ENCODE measurements at regions not wholly inside any gene's neighbourhood (a gene's known extent, or its start where the extent isn't known, plus 50 kb on each side); places are given as distances from the start of the nearest gene placed in this dataset.
A peak's percentile ranks its signal among the peaks of the same experiment; 100 is the strongest.

GRCh38 chr13:89238496-89238895 is 1567.3 kb downstream of the SLITRK5 start:
- H3K27me3 ChIP-seq (ENCODE audit: control insufficient read depth, insufficient read depth, low read length), result no peaks in the 10 kb centered on the region
- no peak overlapping the region for H3K4me3 ChIP-seq (ENCODE audit: low read depth, low read length)
- no peaks in the 10 kb centered on the region for H3K4me1 ChIP-seq (ENCODE audit: control insufficient read depth, insufficient read depth, low read length)
- DNase-seq (ENCODE audit: low read depth in 4 of 6, low spot score in 6 of 6), result no peak
- no peaks in the 10 kb centered on the region for H3K9me3 ChIP-seq (ENCODE audit: control insufficient read depth, insufficient read depth, low read length)
- no peak overlapping the region for H3K27ac ChIP-seq (ENCODE audit: low read depth, low read length)
- WGBS (ENCODE audit: insufficient coverage), result 97% methylated on average over 4 of the region's 7 CpGs
- no peaks in the 10 kb centered on the region for H3K36me3 ChIP-seq (ENCODE audit: control insufficient read depth, insufficient read depth, low read length)

- WGBS (ENCODE audit: insufficient coverage), result no CpG with 5 or more reads among the region's 1 CpG
- H3K27me3 ChIP-seq (ENCODE audit: control insufficient read depth, insufficient read depth, low read length), result no peaks in the 10 kb centered on the region
- no peaks in the 10 kb centered on the region for H3K36me3 ChIP-seq (ENCODE audit: control insufficient read depth, insufficient read depth, low read length)
- no peak for DNase-seq (ENCODE audit: low read depth in 4 of 6, low spot score in 6 of 6)
- H3K4me1 ChIP-seq (ENCODE audit: control insufficient read depth, insufficient read depth, low read length), result no peaks in the 10 kb centered on the region
- H3K27ac ChIP-seq (ENCODE audit: low read depth, low read length), result no peak overlapping the region
- H3K4me3 ChIP-seq (ENCODE audit: low read depth, low read length), result no peak overlapping the region
- no peaks in the 10 kb centered on the region for H3K9me3 ChIP-seq (ENCODE audit: control insufficient read depth, insufficient read depth, low read length)
Observed at GRCh38 chr13:89239361-89240127, 1568.4 kb downstream of the SLITRK5 start.

GRCh38 chr13:89255844-89256406 is 1584.8 kb downstream of the SLITRK5 start:
- no peak overlapping the region for H3K4me3 ChIP-seq (ENCODE audit: low read depth, low read length)
- H3K36me3 ChIP-seq (ENCODE audit: control insufficient read depth, insufficient read depth, low read length), result no peaks in the 10 kb centered on the region
- H3K27ac ChIP-seq (ENCODE audit: low read depth, low read length), result no peak overlapping the region
- 90% methylated on average over 3 of the region's 3 CpGs for WGBS (ENCODE audit: insufficient coverage)
- no peak for DNase-seq (ENCODE audit: low read depth in 4 of 6, low spot score in 6 of 6)
- H3K27me3 ChIP-seq (ENCODE audit: control insufficient read depth, insufficient read depth, low read length), result no peaks in the 10 kb centered on the region
- H3K9me3 ChIP-seq (ENCODE audit: control insufficient read depth, insufficient read depth, low read length), result no peaks in the 10 kb centered on the region
- no peaks in the 10 kb centered on the region for H3K4me1 ChIP-seq (ENCODE audit: control insufficient read depth, insufficient read depth, low read length)

GRCh38 chr13:89267734-89268133 is 1596.6 kb downstream of the SLITRK5 start:
- whole genome bisulfite sequencing (ENCODE audit: insufficient coverage), result no CpG with 5 or more reads among the region's 3 CpGs
- H3K27me3 ChIP-seq (ENCODE audit: control insufficient read depth, insufficient read depth, low read length), result no peaks in the 10 kb centered on the region
- no peaks in the 10 kb centered on the region for H3K36me3 ChIP-seq (ENCODE audit: control insufficient read depth, insufficient read depth, low read length)
- no peaks in the 10 kb centered on the region for H3K9me3 ChIP-seq (ENCODE audit: control insufficient read depth, insufficient read depth, low read length)
- no peaks in the 10 kb centered on the region for H3K4me1 ChIP-seq (ENCODE audit: control insufficient read depth, insufficient read depth, low read length)
- H3K27ac ChIP-seq (ENCODE audit: low read depth, low read length), result no peak overlapping the region
- DNase-seq (ENCODE audit: low read depth in 4 of 6, low spot score in 6 of 6), result peak in 1 of 6 donors; percentile 1
- no peak overlapping the region for H3K4me3 ChIP-seq (ENCODE audit: low read depth, low read length)

- Histone ChIP-seq H3K9me3 (ENCODE audit: control insufficient read depth, insufficient read depth, low read length) (no peaks in the 10 kb centered on the region), H3K27ac (ENCODE audit: low read depth, low read length) (no peak overlapping the region), H3K4me1 (ENCODE audit: control insufficient read depth, insufficient read depth, low read length) (no peaks in the 10 kb centered on the region), H3K4me3 (ENCODE audit: low read depth, low read length) (no peak overlapping the region), H3K36me3 (ENCODE audit: control insufficient read depth, insufficient read depth, low read length) (no peaks in the 10 kb centered on the region), H3K27me3 (ENCODE audit: control insufficient read depth, insufficient read depth, low read length) (no peaks in the 10 kb centered on the region)
- DNase-seq (ENCODE audit: low read depth in 4 of 6, low spot score in 6 of 6), result no peak
- no CpG with 5 or more reads among the region's 2 CpGs for WGBS (ENCODE audit: insufficient coverage)
Observed at GRCh38 chr13:89269737-89270136, 1598.6 kb downstream of the SLITRK5 start.

- no CpG with 5 or more reads among the region's 3 CpGs for WGBS (ENCODE audit: insufficient coverage)
- no peak for DNase-seq (ENCODE audit: low read depth in 4 of 6, low spot score in 6 of 6)
- no peaks in the 10 kb centered on the region for H3K36me3 ChIP-seq (ENCODE audit: control insufficient read depth, insufficient read depth, low read length)
- no peaks in the 10 kb centered on the region for H3K9me3 ChIP-seq (ENCODE audit: control insufficient read depth, insufficient read depth, low read length)
- H3K4me3 ChIP-seq (ENCODE audit: low read depth, low read length), result no peak overlapping the region
- no peaks in the 10 kb centered on the region for H3K27me3 ChIP-seq (ENCODE audit: control insufficient read depth, insufficient read depth, low read length)
- H3K4me1 ChIP-seq (ENCODE audit: control insufficient read depth, insufficient read depth, low read length), result no peaks in the 10 kb centered on the region
- H3K27ac ChIP-seq (ENCODE audit: low read depth, low read length), result no peak overlapping the region
Observed at GRCh38 chr13:89270736-89271135, 1599.6 kb downstream of the SLITRK5 start.

GRCh38 chr13:89279374-89279773 is 1608.2 kb downstream of the SLITRK5 start:
- no peaks in the 10 kb centered on the region for H3K4me1 ChIP-seq (ENCODE audit: control insufficient read depth, insufficient read depth, low read length)
- 100% methylated on average over 2 of the region's 5 CpGs for WGBS (ENCODE audit: insufficient coverage)
- no peaks in the 10 kb centered on the region for H3K9me3 ChIP-seq (ENCODE audit: control insufficient read depth, insufficient read depth, low read length)
- no peak for DNase-seq (ENCODE audit: low read depth in 4 of 6, low spot score in 6 of 6)
- H3K36me3 ChIP-seq (ENCODE audit: control insufficient read depth, insufficient read depth, low read length), result no peaks in the 10 kb centered on the region
- H3K27ac ChIP-seq (ENCODE audit: low read depth, low read length), result no peak overlapping the region
- H3K27me3 ChIP-seq (ENCODE audit: control insufficient read depth, insufficient read depth, low read length), result no peaks in the 10 kb centered on the region
- no peak overlapping the region for H3K4me3 ChIP-seq (ENCODE audit: low read depth, low read length)

GRCh38 chr13:89281331-89281730 is 1610.2 kb downstream of the SLITRK5 start:
- no CpG with 5 or more reads among the region's 3 CpGs for WGBS (ENCODE audit: insufficient coverage)

GRCh38 chr13:89282241-89282640 is 1611.1 kb downstream of the SLITRK5 start:
- WGBS (ENCODE audit: insufficient coverage), result no CpG with 5 or more reads among the region's 1 CpG
- H3K9me3 ChIP-seq (ENCODE audit: control insufficient read depth, insufficient read depth, low read length), result no peaks in the 10 kb centered on the region
- no peak overlapping the region for H3K4me3 ChIP-seq (ENCODE audit: low read depth, low read length)
- DNase-seq (ENCODE audit: low read depth in 4 of 6, low spot score in 6 of 6), result no peak
- H3K27me3 ChIP-seq (ENCODE audit: control insufficient read depth, insufficient read depth, low read length), result no peaks in the 10 kb centered on the region
- H3K27ac ChIP-seq (ENCODE audit: low read depth, low read length), result no peak overlapping the region
- H3K36me3 ChIP-seq (ENCODE audit: control insufficient read depth, insufficient read depth, low read length), result no peaks in the 10 kb centered on the region
- no peaks in the 10 kb centered on the region for H3K4me1 ChIP-seq (ENCODE audit: control insufficient read depth, insufficient read depth, low read length)

More at GRCh38 chr13:89281331-89281730, 1610.2 kb downstream of the SLITRK5 start:
- Histone ChIP-seq H3K27ac (ENCODE audit: low read depth, low read length) (no peak overlapping the region), H3K36me3 (ENCODE audit: control insufficient read depth, insufficient read depth, low read length) (no peaks in the 10 kb centered on the region), H3K4me1 (ENCODE audit: control insufficient read depth, insufficient read depth, low read length) (no peaks in the 10 kb centered on the region), H3K4me3 (ENCODE audit: low read depth, low read length) (no peak overlapping the region), H3K27me3 (ENCODE audit: control insufficient read depth, insufficient read depth, low read length) (no peaks in the 10 kb centered on the region), H3K9me3 (ENCODE audit: control insufficient read depth, insufficient read depth, low read length) (no peaks in the 10 kb centered on the region)
- DNase-seq (ENCODE audit: low read depth in 4 of 6, low spot score in 6 of 6), result no peak

- WGBS (ENCODE audit: insufficient coverage), result 81% methylated on average over 6 of the region's 6 CpGs
- H3K4me1 ChIP-seq (ENCODE audit: control insufficient read depth, insufficient read depth, low read length), result no peaks in the 10 kb centered on the region
- H3K4me3 ChIP-seq (ENCODE audit: low read depth, low read length), result no peak overlapping the region
- H3K27ac ChIP-seq (ENCODE audit: low read depth, low read length), result no peak overlapping the region
- H3K27me3 ChIP-seq (ENCODE audit: control insufficient read depth, insufficient read depth, low read length), result no peaks in the 10 kb centered on the region
- no peaks in the 10 kb centered on the region for H3K36me3 ChIP-seq (ENCODE audit: control insufficient read depth, insufficient read depth, low read length)
- no peak for DNase-seq (ENCODE audit: low read depth in 4 of 6, low spot score in 6 of 6)
- no peaks in the 10 kb centered on the region for H3K9me3 ChIP-seq (ENCODE audit: control insufficient read depth, insufficient read depth, low read length)
Observed at GRCh38 chr13:89287381-89287780, 1616.2 kb downstream of the SLITRK5 start.

Data from spinal cord (tissue), 9 donors.